GM20431 (cell line): ENCODE measurements at regions not wholly inside any gene's neighbourhood (a gene's known extent, or its start where the extent isn't known, plus 50 kb on each side); places are given as distances from the start of the nearest gene placed in this dataset.

Experiments
- in situ Hi-C: fragments of 300-500 bp; cut with MseI, MboI; formaldehyde crosslinking; loops from one replicate; pipeline ENCODE4 v1.15.0; 2020; ENCODE audit warnings: low sequenced_read_pairs; ENCODE audit not compliant: unreplicated experiment

- in situ Hi-C loops, result no loop called here
Measured at GRCh38 chr16:8005096-8005860, 585.0 kb downstream of the TMEM114 start.

GRCh38 chr16:7998789-7999453, 591.4 kb downstream of the TMEM114 start:
- in situ Hi-C loops, result no loop called here

GRCh38 chr16:7997966-7998365, 592.3 kb downstream of the TMEM114 start:
- in situ Hi-C loops, result no loop called here

- in situ Hi-C loops, result no loop called here
Measured at GRCh38 chr16:7992616-7993015, 597.7 kb downstream of the TMEM114 start.

GRCh38 chr16:7990626-7991260, 599.6 kb downstream of the TMEM114 start:
- in situ Hi-C loops, result no loop called here

- in situ Hi-C loops, result no loop called here
Measured at GRCh38 chr16:7983676-7984075, 606.6 kb downstream of the TMEM114 start.

GRCh38 chr16:7980133-7980483, 610.2 kb downstream of the TMEM114 start:
- in situ Hi-C loops, result no loop called here

GRCh38 chr16:7979448-7980132, 610.7 kb downstream of the TMEM114 start:
- in situ Hi-C loops, result no loop called here

GRCh38 chr16:7976563-7976962, 613.7 kb downstream of the TMEM114 start:
- in situ Hi-C loops, result no loop called here

GRCh38 chr16:7976125-7976524, 614.2 kb downstream of the TMEM114 start:
- in situ Hi-C loops, result no loop called here

- in situ Hi-C loops, result loop anchor here (25.0 kb wide), 1 partner anchor 106 kb away; no protein-coding TSS in a partner anchor
Measured at GRCh38 chr16:7967996-7968509, 622.3 kb downstream of the TMEM114 start.

GRCh38 chr16:7964744-7965143, 625.6 kb downstream of the TMEM114 start:
- in situ Hi-C loops, result loop anchor here (25.0 kb wide), 1 partner anchor 102 kb away; no protein-coding TSS in a partner anchor

GRCh38 chr16:7964167-7964566, 626.1 kb downstream of the TMEM114 start:
- in situ Hi-C loops, result loop anchor here (25.0 kb wide), 1 partner anchor 102 kb away; no protein-coding TSS in a partner anchor

- in situ Hi-C loops, result loop anchor here (25.0 kb wide), 1 partner anchor 100 kb away; no protein-coding TSS in a partner anchor
Measured at GRCh38 chr16:7962091-7962879, 628.0 kb downstream of the TMEM114 start.

GRCh38 chr16:7957151-7957550, 624.5 kb downstream of the RBFOX1 start:
- in situ Hi-C loops, result loop anchor here (25.0 kb wide), 1 partner anchor 95 kb away; no protein-coding TSS in a partner anchor

- in situ Hi-C loops, result loop anchor here (25.0 kb wide), 1 partner anchor 91 kb away; no protein-coding TSS in a partner anchor
Measured at GRCh38 chr16:7953360-7953759, 620.7 kb downstream of the RBFOX1 start.

- in situ Hi-C loops, result no loop called here
Measured at GRCh38 chr16:7946142-7946541, 613.5 kb downstream of the RBFOX1 start.

GRCh38 chr16:7938175-7938574, 605.5 kb downstream of the RBFOX1 start:
- in situ Hi-C loops, result no loop called here

GRCh38 chr16:7921345-7921744, 588.7 kb downstream of the RBFOX1 start:
- in situ Hi-C loops, result no loop called here
